Lung (tissue), 11 donors: ENCODE measurements at regions not wholly inside any gene's neighbourhood (a gene's known extent, or its start where the extent isn't known, plus 50 kb on each side); places are given as distances from the start of the nearest gene placed in this dataset.

Experiments
- ATAC-seq: fragments of 200-7000 bp; cut with Tn5 transposase; one replicate; pipeline ENCODE4 v1.9.1; 2020; ENCODE audit warnings: moderate number of reproducible peaks; ENCODE audit not compliant: insufficient read depth, low FRiP score
- DNase-seq, 3 donors: peaks; one replicate each; pipeline ENCODE4 v3.0.0-alpha.2; 2013 to 2017
- H3K27ac ChIP-seq, 2 donors: one replicate each; pipeline ENCODE4 v1.5.1; 2013; ENCODE audit warnings: mild to moderate bottlenecking in 2 of 2, moderate library complexity in 2 of 2, control low read depth in 1 of 2, inconsistent platforms in 1 of 2, low read depth in 1 of 2, low read length in 1 of 2
- H3K27me3 ChIP-seq, 3 donors: one replicate each; pipeline ENCODE4 v1.5.1; 2013; ENCODE audit warnings: low read length in 2 of 3; ENCODE audit not compliant: control insufficient read depth in 3 of 3, insufficient read depth in 3 of 3
- H3K36me3 ChIP-seq, 4 donors: one replicate each; pipeline ENCODE4 v1.5.1; 2013; ENCODE audit warnings: low read length in 4 of 4, mild to moderate bottlenecking in 1 of 4, moderate library complexity in 1 of 4; ENCODE audit not compliant: control insufficient read depth in 4 of 4, insufficient read depth in 4 of 4
- H3K4me1 ChIP-seq, 5 donors: one replicate each; pipeline ENCODE4 v1.5.1; 2013; ENCODE audit warnings: low read length in 5 of 5, mild to moderate bottlenecking in 2 of 5, moderate library complexity in 1 of 5; ENCODE audit not compliant: control insufficient read depth in 5 of 5, insufficient read depth in 5 of 5
- H3K4me3 ChIP-seq: one replicate; pipeline ENCODE4 v1.5.1; 2013; ENCODE audit warnings: mild to moderate bottlenecking, control low read depth, moderate library complexity
- H3K9ac ChIP-seq, 2 donors: one replicate each; pipeline ENCODE4 v1.5.1; 2013; ENCODE audit warnings: low read length in 2 of 2, control low read depth in 1 of 2; ENCODE audit not compliant: insufficient read depth in 1 of 2
- H3K9me3 ChIP-seq, 4 donors: one replicate each; pipeline ENCODE4 v1.5.1; 2013; ENCODE audit warnings: low read length in 3 of 4, mild to moderate bottlenecking in 1 of 4, moderate library complexity in 1 of 4; ENCODE audit not compliant: control insufficient read depth in 4 of 4, insufficient read depth in 3 of 4
- WGBS, 2 donors: extraction: QIAGEN DNeasy Blood & Tissue Kit; methylation state at CpG; one replicate each; pipeline ENCODE4 v1.1.7; 2013; 5-methylcytosine and 5-hydroxymethylcytosine counted together
- TF ChIP-seq, protein P1 (sequence below): IDR thresholded peaks from 2 replicates; pipeline ENCODE4 v1.5.1; 2012; ENCODE audit warnings: mild to moderate bottlenecking; ENCODE audit errors: control extremely low read depth, extremely low read depth
- donor health status: control.
- donor health status: control.
- donor health status: Bipolar disorder and iron deficiency.
- donor health status: healthy.
- donor health status: DM: yes; HTN: yes; CAD: no.

DNA sequence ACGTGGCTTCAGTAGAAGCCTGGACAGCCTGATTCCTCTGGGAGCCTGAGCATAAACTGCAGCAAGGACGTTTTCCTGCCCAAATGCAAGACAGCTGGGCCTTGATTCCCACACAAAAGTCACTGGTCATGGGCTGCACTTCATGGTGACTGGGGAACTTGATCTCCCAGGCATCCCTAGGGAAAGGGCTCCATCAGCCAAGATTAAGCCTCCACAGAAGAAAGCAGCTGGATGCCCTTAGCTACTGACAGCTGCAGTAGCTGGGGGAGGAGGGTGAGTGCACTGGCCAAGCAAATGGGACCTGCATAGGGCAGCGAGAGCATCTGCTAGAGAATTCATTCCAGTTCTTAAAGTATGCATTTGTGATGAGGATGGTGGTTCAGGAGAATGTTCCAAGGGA is 267.4 kb upstream of the ISX start:
- Histone ChIP-seq H3K36me3 (no peaks in the 10 kb centered on the region), H3K27ac (no peak overlapping the region), H3K9ac (no peak overlapping the region), H3K27me3 (no peaks in the 10 kb centered on the region), H3K4me3 (no peak overlapping the region), H3K9me3 (peaks cover 0 to 4% (median under 1%) of the 10 kb centered on the region in 4 donors), H3K4me1 (no peaks in the 10 kb centered on the region)
- DNase-seq (no peak), ATAC-seq (no peak)
- WGBS, 2 donors = 68 to 80% methylated on average over 3 of the region's 3 CpGs
- TF ChIP-seq, protein P1, sequence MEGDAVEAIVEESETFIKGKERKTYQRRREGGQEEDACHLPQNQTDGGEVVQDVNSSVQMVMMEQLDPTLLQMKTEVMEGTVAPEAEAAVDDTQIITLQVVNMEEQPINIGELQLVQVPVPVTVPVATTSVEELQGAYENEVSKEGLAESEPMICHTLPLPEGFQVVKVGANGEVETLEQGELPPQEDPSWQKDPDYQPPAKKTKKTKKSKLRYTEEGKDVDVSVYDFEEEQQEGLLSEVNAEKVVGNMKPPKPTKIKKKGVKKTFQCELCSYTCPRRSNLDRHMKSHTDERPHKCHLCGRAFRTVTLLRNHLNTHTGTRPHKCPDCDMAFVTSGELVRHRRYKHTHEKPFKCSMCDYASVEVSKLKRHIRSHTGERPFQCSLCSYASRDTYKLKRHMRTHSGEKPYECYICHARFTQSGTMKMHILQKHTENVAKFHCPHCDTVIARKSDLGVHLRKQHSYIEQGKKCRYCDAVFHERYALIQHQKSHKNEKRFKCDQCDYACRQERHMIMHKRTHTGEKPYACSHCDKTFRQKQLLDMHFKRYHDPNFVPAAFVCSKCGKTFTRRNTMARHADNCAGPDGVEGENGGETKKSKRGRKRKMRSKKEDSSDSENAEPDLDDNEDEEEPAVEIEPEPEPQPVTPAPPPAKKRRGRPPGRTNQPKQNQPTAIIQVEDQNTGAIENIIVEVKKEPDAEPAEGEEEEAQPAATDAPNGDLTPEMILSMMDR = no peak

DNA sequence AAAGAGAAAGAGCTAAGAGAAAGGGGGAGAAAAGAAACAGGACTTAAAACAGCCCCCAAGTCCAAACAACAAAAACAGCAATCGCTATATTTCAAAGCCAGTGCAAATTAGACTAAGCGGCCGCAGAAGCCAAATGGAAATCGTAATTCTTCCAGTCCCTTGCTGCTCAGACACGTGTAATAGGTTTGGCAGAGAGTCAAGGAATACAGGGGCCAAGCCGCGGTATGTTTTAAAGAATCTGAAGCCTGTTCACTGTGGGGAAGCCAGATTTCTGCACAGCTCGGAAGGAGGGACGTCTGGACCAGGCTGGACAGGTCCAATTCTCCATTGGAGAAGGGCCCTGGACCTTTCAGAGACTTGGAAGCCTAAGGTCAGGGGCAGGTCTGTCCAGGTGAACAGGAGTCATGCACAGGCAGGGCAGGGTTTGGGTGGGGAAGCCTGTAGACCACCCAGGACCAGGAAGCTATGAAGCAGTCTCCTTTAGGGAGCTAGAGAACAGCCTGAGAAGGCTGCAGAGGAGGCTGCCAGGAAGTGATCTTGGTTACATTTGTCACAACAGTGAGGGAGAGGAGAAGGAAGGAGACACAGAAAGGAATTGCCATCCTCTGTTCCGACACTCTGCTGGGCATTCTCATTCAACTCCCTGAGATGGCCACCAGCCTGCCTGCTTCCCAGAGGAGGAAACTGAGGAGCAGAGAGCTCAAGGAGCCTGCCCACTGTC is 265.5 kb upstream of the ISX start:
- Histone ChIP-seq H3K27me3 (no peaks in the 10 kb centered on the region), H3K4me1 (no peaks in the 10 kb centered on the region), H3K36me3 (no peaks in the 10 kb centered on the region), H3K9me3 (peaks cover 0 to 4% (median under 1%) of the 10 kb centered on the region in 4 donors), H3K27ac (no peak overlapping the region), H3K4me3 (no peak overlapping the region), H3K9ac (no peak overlapping the region)
- TF ChIP-seq, protein P1 = no peak
- no peak for ATAC-seq
- 45 to 48% methylated on average over 10 of the region's 10 CpGs for WGBS, 2 donors
- peak; percentile 54 to 78 (median 55) for DNase-seq

DNA sequence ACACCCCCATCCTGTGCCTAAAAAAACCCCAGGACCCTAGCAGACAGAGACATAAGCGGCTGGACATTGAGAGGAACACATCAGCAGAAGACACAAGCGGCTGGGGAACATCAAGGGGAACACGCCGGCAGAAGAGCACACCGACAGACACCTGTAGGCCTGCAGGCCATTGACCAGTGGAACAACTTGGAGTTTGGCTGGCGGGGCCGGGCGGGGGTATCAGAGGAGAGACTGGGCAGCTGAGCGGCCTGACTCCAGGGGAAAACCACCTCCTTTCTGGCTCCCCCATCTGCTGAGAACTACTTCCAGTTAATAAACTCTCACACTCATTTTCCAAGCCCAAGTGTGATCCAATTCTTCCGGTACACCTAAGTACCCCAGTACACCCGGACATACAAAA is 264.7 kb upstream of the ISX start:
- no peak overlapping the region for H3K27ac ChIP-seq
- 89 to 93% methylated on average over 11 of the region's 11 CpGs for WGBS, 2 donors
- TF ChIP-seq, protein P1 = no peak
- no peak overlapping the region for H3K9ac ChIP-seq
- H3K4me1 ChIP-seq = no peaks in the 10 kb centered on the region
- DNase-seq = no peak
- H3K36me3 ChIP-seq = no peaks in the 10 kb centered on the region
- H3K27me3 ChIP-seq = no peaks in the 10 kb centered on the region
- H3K9me3 ChIP-seq = peaks cover 0 to 4% (median under 1%) of the 10 kb centered on the region in 4 donors
- H3K4me3 ChIP-seq = no peak overlapping the region
- ATAC-seq = no peak

DNA sequence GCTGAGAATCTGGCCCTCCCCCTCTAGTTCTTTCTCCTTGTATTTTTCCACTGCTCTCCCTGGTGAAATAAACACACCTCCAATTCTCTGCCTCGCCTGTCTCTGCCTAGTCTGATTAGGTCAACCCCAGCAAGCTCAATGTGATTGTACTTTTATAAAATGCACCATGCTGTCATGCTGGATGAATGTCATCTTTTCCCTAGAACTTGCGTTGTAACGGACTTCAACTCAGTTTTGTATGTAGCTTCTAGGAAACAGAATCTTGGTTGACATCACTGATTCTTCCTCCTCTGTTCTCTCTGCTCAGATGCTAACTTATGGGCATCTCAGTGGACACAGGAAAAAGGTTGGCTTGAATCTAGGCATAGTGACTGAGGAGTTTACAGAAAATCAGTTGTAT is 261.9 kb upstream of the ISX start:
- Histone ChIP-seq H3K36me3 (no peaks in the 10 kb centered on the region), H3K9me3 (no peaks in the 10 kb centered on the region), H3K4me3 (no peak overlapping the region), H3K27me3 (no peaks in the 10 kb centered on the region), H3K27ac (no peak overlapping the region), H3K4me1 (no peaks in the 10 kb centered on the region), H3K9ac (no peak overlapping the region)
- DNase-seq = no peak
- TF ChIP-seq, protein P1 = no peak
- no peak for ATAC-seq
- WGBS, 2 donors = 70 to 76% methylated on average over 3 of the region's 3 CpGs
